ENCODE measurements at regions not wholly inside any gene's neighbourhood (a gene's known extent, or its start where the extent isn't known, plus 50 kb on each side); places are given as distances from the start of the nearest gene placed in this dataset.

GRCh38 chr3:105093371-105094252, 273.1 kb upstream of the ALCAM start:
- TF ChIP-seq, protein P1, sequence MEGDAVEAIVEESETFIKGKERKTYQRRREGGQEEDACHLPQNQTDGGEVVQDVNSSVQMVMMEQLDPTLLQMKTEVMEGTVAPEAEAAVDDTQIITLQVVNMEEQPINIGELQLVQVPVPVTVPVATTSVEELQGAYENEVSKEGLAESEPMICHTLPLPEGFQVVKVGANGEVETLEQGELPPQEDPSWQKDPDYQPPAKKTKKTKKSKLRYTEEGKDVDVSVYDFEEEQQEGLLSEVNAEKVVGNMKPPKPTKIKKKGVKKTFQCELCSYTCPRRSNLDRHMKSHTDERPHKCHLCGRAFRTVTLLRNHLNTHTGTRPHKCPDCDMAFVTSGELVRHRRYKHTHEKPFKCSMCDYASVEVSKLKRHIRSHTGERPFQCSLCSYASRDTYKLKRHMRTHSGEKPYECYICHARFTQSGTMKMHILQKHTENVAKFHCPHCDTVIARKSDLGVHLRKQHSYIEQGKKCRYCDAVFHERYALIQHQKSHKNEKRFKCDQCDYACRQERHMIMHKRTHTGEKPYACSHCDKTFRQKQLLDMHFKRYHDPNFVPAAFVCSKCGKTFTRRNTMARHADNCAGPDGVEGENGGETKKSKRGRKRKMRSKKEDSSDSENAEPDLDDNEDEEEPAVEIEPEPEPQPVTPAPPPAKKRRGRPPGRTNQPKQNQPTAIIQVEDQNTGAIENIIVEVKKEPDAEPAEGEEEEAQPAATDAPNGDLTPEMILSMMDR (IDR thresholded peaks at IDR 0.05), result no peak
- TF ChIP-seq POLR2A (IDR thresholded peaks at IDR 0.05), result no peak
